NCI-H1436 treated with DMSO at 0.1 percent for 48 hours (cell line): ENCODE measurements at regions not wholly inside any gene's neighbourhood (a gene's known extent, or its start where the extent isn't known, plus 50 kb on each side); places are given as distances from the start of the nearest gene placed in this dataset.
"Not testable (repeated sequence)": the region's sequence is repeated elsewhere in the genome, so short reads cannot be mapped to it uniquely, and the experiment has no call there.

Experiments
- DNase-seq: peaks from one replicate; lab custom pipeline; 2025; lab: John Stamatoyannopoulos, UW

- no peak for DNase-seq
Observed at GRCh38 chr12:24668563-24668962, 280.3 kb downstream of the BCAT1 start.

GRCh38 chr12:24664161-24664880 lies 284.6 kb downstream of the BCAT1 start:
- no peak for DNase-seq

- no peak for DNase-seq
Observed at GRCh38 chr12:24661657-24662096, 287.2 kb downstream of the BCAT1 start.

GRCh38 chr12:24659016-24659415 lies 289.9 kb downstream of the BCAT1 start:
- no peak for DNase-seq

GRCh38 chr12:24654344-24654743 lies 294.6 kb downstream of the BCAT1 start:
- not testable (repeated sequence) for DNase-seq

GRCh38 chr12:24649634-24650033 lies 299.3 kb downstream of the BCAT1 start:
- no peak for DNase-seq

GRCh38 chr12:24649209-24649608 lies 299.7 kb downstream of the BCAT1 start:
- no peak for DNase-seq

GRCh38 chr12:24645254-24645653 lies 303.6 kb downstream of the BCAT1 start:
- DNase-seq = no peak

GRCh38 chr12:24643120-24644119 lies 305.5 kb downstream of the BCAT1 start:
- DNase-seq = no peak

GRCh38 chr12:24639641-24640040 lies 309.3 kb downstream of the BCAT1 start:
- DNase-seq = no peak

GRCh38 chr12:24632466-24632865 lies 316.4 kb downstream of the BCAT1 start:
- no peak for DNase-seq

GRCh38 chr12:24631676-24632426 lies 317.1 kb downstream of the BCAT1 start:
- no peak for DNase-seq

GRCh38 chr12:24630856-24631255 lies 318.0 kb downstream of the BCAT1 start:
- no peak for DNase-seq

- DNase-seq = no peak
Observed at GRCh38 chr12:24630446-24630845, 318.5 kb downstream of the BCAT1 start.

- no peak for DNase-seq
Observed at GRCh38 chr12:24625103-24625502, 323.8 kb downstream of the BCAT1 start.

- not testable (repeated sequence) for DNase-seq
Observed at GRCh38 chr12:24619954-24620353, 328.9 kb downstream of the BCAT1 start.

- DNase-seq = no peak
Observed at GRCh38 chr12:24617471-24617870, 331.4 kb downstream of the BCAT1 start.

GRCh38 chr12:24615967-24616411 lies 332.9 kb downstream of the BCAT1 start:
- no peak for DNase-seq

- no peak for DNase-seq
Observed at GRCh38 chr12:24608637-24609285, 340.1 kb downstream of the BCAT1 start.

- DNase-seq = no peak
Observed at GRCh38 chr12:24608108-24608507, 340.8 kb downstream of the BCAT1 start.

- DNase-seq = no peak
Observed at GRCh38 chr12:24605916-24606315, 343.0 kb downstream of the BCAT1 start.

GRCh38 chr12:24605466-24605865 lies 343.4 kb downstream of the BCAT1 start:
- DNase-seq = no peak
